Trophoblast cell (in vitro differentiated cells and primary cell): ENCODE measurements at regions not wholly inside any gene's neighbourhood (a gene's known extent, or its start where the extent isn't known, plus 50 kb on each side); places are given as distances from the start of the nearest gene placed in this dataset.

ENCODE experiments used
- DNase-seq, 2 donors: peaks; one replicate each; pipeline ENCODE4 v3.0.0-alpha.2; 2016
- H2AFZ ChIP-seq: 2 replicates; pipeline ENCODE4 v1.6.1; 2013; ENCODE audit warnings: low read length, moderate library complexity, mild to moderate bottlenecking; ENCODE audit not compliant: insufficient read depth, poor library complexity
- H2AK5ac ChIP-seq: 2 replicates; pipeline ENCODE4 v1.6.1; 2013; ENCODE audit warnings: mild to moderate bottlenecking, low read length
- H2BK120ac ChIP-seq: 2 replicates; pipeline ENCODE4 v1.6.1; 2013; ENCODE audit warnings: low read length, mild to moderate bottlenecking, moderate library complexity; ENCODE audit not compliant: insufficient read depth, poor library complexity
- H2BK12ac ChIP-seq: 2 replicates; pipeline ENCODE4 v1.6.1; 2013; ENCODE audit warnings: mild to moderate bottlenecking, low read length, moderate library complexity
- H2BK5ac ChIP-seq: 2 replicates; pipeline ENCODE4 v1.6.1; 2013; ENCODE audit warnings: low read length, low read depth, moderate library complexity, mild to moderate bottlenecking; ENCODE audit not compliant: poor library complexity
- H3K14ac ChIP-seq: 2 replicates; pipeline ENCODE4 v1.6.1; 2013; ENCODE audit warnings: mild to moderate bottlenecking, low read length
- H3K18ac ChIP-seq: 2 replicates; pipeline ENCODE4 v1.6.1; 2013; ENCODE audit warnings: mild to moderate bottlenecking, low read length
- H3K23ac ChIP-seq: 2 replicates; pipeline ENCODE4 v1.6.1; 2013; ENCODE audit warnings: low read length
- H3K27ac ChIP-seq: 2 replicates; pipeline ENCODE4 v1.5.1; 2013; ENCODE audit warnings: low read depth, mild to moderate bottlenecking, inconsistent platforms, low read length, moderate library complexity
- H3K27me3 ChIP-seq: 2 replicates; pipeline ENCODE4 v1.6.1; 2013; ENCODE audit warnings: inconsistent platforms, mild to moderate bottlenecking, low read length, moderate library complexity; ENCODE audit not compliant: insufficient read depth
- H3K36me3 ChIP-seq, 2 experiments: 1 replicate in 1 of 2; 2 replicates in 1 of 2; pipeline ENCODE4 v1.6.1; 2013; ENCODE audit warnings: low read length in 2 of 2, mild to moderate bottlenecking in 2 of 2, moderate library complexity in 1 of 2; ENCODE audit not compliant: insufficient read depth in 2 of 2, control insufficient read depth in 1 of 2
- H3K4ac ChIP-seq: 2 replicates; pipeline ENCODE4 v1.6.1; 2013; ENCODE audit warnings: low read depth, mild to moderate bottlenecking, low read length, moderate library complexity
- H3K4me1 ChIP-seq, 2 experiments: 1 replicate in 1 of 2; 2 replicates in 1 of 2; pipeline ENCODE4 v1.6.1; 2013; ENCODE audit warnings: low read length in 2 of 2, mild to moderate bottlenecking in 2 of 2, moderate library complexity in 1 of 2; ENCODE audit not compliant: insufficient read depth in 2 of 2, control insufficient read depth in 1 of 2
- H3K4me2 ChIP-seq: 2 replicates; pipeline ENCODE4 v1.6.1; 2013; ENCODE audit warnings: inconsistent platforms, mild to moderate bottlenecking, low read length, moderate library complexity
- H3K4me3 ChIP-seq: 2 replicates; pipeline ENCODE4 v1.5.1; 2013; ENCODE audit warnings: mild to moderate bottlenecking, low read depth, low read length, inconsistent platforms
- H3K79me1 ChIP-seq: one replicate; pipeline ENCODE4 v1.6.1; 2013; ENCODE audit warnings: low read length
- H3K79me2 ChIP-seq: 2 replicates; pipeline ENCODE4 v1.6.1; 2013; ENCODE audit warnings: low read length, mild to moderate bottlenecking; ENCODE audit not compliant: control insufficient read depth, insufficient read depth, poor library complexity
- H3K9ac ChIP-seq: 2 replicates; pipeline ENCODE4 v1.6.1; 2013; ENCODE audit warnings: mild to moderate bottlenecking, low read length
- H3K9me3 ChIP-seq: 2 replicates; pipeline ENCODE4 v1.6.1; 2013; ENCODE audit warnings: low read depth, mild to moderate bottlenecking, control low read depth, inconsistent platforms, low read length; ENCODE audit not compliant: insufficient read depth
- H4K12ac ChIP-seq: 2 replicates; pipeline ENCODE4 v1.6.1; 2013; ENCODE audit warnings: low read depth, mild to moderate bottlenecking, low read length, moderate library complexity
- H4K8ac ChIP-seq: 2 replicates; pipeline ENCODE4 v1.6.1; 2013; ENCODE audit warnings: low read depth, mild to moderate bottlenecking, low read length, moderate library complexity
- H4K91ac ChIP-seq: one replicate; pipeline ENCODE4 v1.6.1; 2013; ENCODE audit warnings: low read depth, mild to moderate bottlenecking, low read length, moderate library complexity
- WGBS: extraction: QIAGEN DNeasy Blood & Tissue Kit; methylation state at CpG from one replicate; pipeline ENCODE4 v1.1.7; 2013; ENCODE audit warnings: missing lambda C conversion rate; ENCODE audit not compliant: insufficient read length, insufficient coverage; ENCODE audit errors: extremely low coverage; 5-methylcytosine and 5-hydroxymethylcytosine counted together

DNA sequence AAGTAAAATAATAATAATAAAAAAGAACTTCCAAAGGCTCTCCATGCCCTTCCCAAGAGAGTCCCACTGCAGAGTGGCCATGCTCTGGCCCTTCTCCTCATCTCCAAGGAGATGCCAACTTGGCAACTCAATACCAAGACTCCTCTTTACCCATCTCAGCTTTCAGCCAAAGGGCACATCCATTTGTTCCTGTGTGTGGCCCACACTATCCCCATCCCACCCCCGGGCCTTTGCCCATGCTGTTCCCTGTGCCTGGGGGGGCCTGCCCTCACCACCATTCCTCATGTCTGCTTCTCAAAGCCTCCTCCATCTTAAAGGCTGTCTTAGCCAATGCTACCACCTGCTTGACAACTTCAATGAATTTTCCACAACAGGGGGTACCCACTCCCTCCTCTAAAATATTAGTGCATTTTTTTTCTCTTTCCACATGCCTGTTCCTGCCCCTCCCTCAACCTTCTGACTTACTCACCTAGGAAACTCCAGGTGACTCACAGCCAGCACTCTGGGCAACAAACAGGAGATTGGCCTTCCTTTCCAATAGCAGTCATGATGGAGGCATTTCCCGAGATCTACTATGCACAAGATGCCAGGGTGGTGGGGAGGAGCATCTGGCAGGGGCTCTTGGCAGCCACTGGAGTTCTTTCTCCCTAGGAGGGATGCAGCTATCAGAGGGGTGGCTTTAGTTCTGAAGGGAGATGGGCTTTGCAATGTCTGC, 109.4 kb upstream of the SMAD3 start:
- Histone ChIP-seq H2AFZ (no peak overlapping the region), H3K4me3 (no peak overlapping the region)

GRCh38 chr15:66956672-66957430, 108.6 kb upstream of the SMAD3 start:
- WGBS: no CpG with 5 or more reads among the region's 9 CpGs

More for the DNA sequence above, 109.4 kb upstream of the SMAD3 start:
- Histone ChIP-seq H3K27me3 (no peaks in the 10 kb centered on the region), H3K4ac (no peak overlapping the region), H3K36me3 (no peaks in the 10 kb centered on the region), H3K9me3 (no peaks in the 10 kb centered on the region), H4K12ac (no peak overlapping the region), H3K27ac (no peak overlapping the region), H4K8ac (no peak overlapping the region), H3K18ac (no peak overlapping the region), H4K91ac (no peak overlapping the region), H3K79me2 (no peaks in the 10 kb centered on the region), H3K9ac (no peak overlapping the region), H2AK5ac (no peak overlapping the region), H3K4me2 (no peak overlapping the region), H3K14ac (no peak overlapping the region), H3K79me1 (peaks cover 2% of the 10 kb centered on the region), H3K4me1 (peaks cover 21 to 22% of the 10 kb centered on the region in 2 experiments), H2BK12ac (no peak overlapping the region), H2BK120ac (no peak overlapping the region), H2BK5ac (no peak overlapping the region), H3K23ac (no peak overlapping the region)
- no CpG with 5 or more reads among the region's 2 CpGs for WGBS
- DNase-seq: peak; percentile 80 to 89

DNA sequence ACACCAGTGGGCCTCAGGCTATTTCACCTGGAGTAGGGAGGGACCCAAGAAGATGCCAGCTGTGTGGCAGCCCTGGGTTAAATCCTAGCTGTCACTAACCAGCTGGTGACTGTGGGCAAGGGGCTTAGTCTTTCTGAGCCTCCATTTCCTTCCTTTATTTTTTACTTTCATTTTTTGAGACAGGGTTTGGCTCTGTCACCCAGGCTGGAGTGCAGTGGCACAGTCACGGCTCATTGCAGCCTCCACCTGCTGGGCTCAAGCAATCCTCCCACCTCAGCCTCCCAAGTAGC, 108.0 kb upstream of the SMAD3 start:
- DNase-seq: no peak
- H3K36me3 ChIP-seq: no peaks in the 10 kb centered on the region
- no CpG with 5 or more reads among the region's 1 CpG for WGBS
- no peak overlapping the region for H3K4ac ChIP-seq
- H4K12ac ChIP-seq: no peak overlapping the region
- H3K18ac ChIP-seq: no peak overlapping the region
- H3K23ac ChIP-seq: no peak overlapping the region
- no peaks in the 10 kb centered on the region for H3K27me3 ChIP-seq
- H4K8ac ChIP-seq: no peak overlapping the region
- H3K9me3 ChIP-seq: no peaks in the 10 kb centered on the region
- peaks cover 21 to 22% of the 10 kb centered on the region in 2 experiments for H3K4me1 ChIP-seq
- H2BK12ac ChIP-seq: no peak overlapping the region
- H4K91ac ChIP-seq: no peak overlapping the region
- no peak overlapping the region for H2BK5ac ChIP-seq
- no peak overlapping the region for H3K14ac ChIP-seq
- no peak overlapping the region for H3K4me3 ChIP-seq
- no peak overlapping the region for H3K4me2 ChIP-seq
- H2AFZ ChIP-seq: no peak overlapping the region
- H3K27ac ChIP-seq: no peak overlapping the region
- H3K9ac ChIP-seq: no peak overlapping the region
- no peaks in the 10 kb centered on the region for H3K79me2 ChIP-seq
- H3K79me1 ChIP-seq: peaks cover 2% of the 10 kb centered on the region
- H2BK120ac ChIP-seq: no peak overlapping the region
- no peak overlapping the region for H2AK5ac ChIP-seq

More at GRCh38 chr15:66956672-66957430, 108.6 kb upstream of the SMAD3 start:
- Histone ChIP-seq H3K36me3 (no peaks in the 10 kb centered on the region), H2BK5ac (no peak overlapping the region), H3K14ac (peak overlapping the region; percentile 7), H3K27ac (no peak overlapping the region), H3K23ac (no peak overlapping the region), H3K9me3 (no peaks in the 10 kb centered on the region), H3K27me3 (no peaks in the 10 kb centered on the region), H3K18ac (no peak overlapping the region), H2BK120ac (no peak overlapping the region), H3K4ac (no peak overlapping the region), H4K8ac (no peak overlapping the region), H3K9ac (no peak overlapping the region), H3K79me2 (no peaks in the 10 kb centered on the region), H4K91ac (no peak overlapping the region), H3K4me3 (no peak overlapping the region), H2AK5ac (peak overlapping the region; percentile 7), H4K12ac (no peak overlapping the region), H3K79me1 (peaks cover 2% of the 10 kb centered on the region), H2AFZ (no peak overlapping the region), H3K4me1 (peaks cover 21 to 22% of the 10 kb centered on the region in 2 experiments), H2BK12ac (no peak overlapping the region), H3K4me2 (no peak overlapping the region)
- DNase-seq: peak; percentile 62 to 75

DNA sequence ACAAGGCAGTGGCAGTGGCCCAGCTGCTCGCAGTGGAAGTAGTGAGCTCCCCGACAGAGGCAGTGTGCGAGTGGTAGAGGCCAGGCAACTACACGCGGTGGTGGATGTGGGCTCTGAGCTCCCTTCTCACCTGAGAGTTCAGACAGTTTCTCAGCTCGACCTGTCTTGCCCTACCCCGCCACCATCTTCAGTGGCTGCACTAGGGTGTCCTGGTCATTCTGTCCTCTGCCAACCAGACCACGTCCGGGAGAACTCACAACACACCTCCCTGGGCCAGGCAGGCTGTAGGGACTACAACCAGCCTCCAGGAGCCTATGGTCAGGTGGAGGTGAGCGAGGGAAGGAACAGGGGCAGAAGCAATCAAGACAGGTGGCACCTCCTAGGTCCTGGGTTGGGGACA, 106.3 kb upstream of the SMAD3 start:
- Histone ChIP-seq H3K14ac (peak overlapping the region; percentile 29), H3K4me2 (no peak overlapping the region), H3K18ac (no peak overlapping the region), H2BK12ac (no peak overlapping the region), H3K4me1 (peaks cover 9 to 11% of the 10 kb centered on the region in 2 experiments), H2AK5ac (peak overlapping the region; percentile 49), H4K8ac (no peak overlapping the region), H3K27me3 (no peaks in the 10 kb centered on the region), H3K9me3 (no peaks in the 10 kb centered on the region), H3K23ac (no peak overlapping the region), H3K9ac (no peak overlapping the region), H2BK120ac (no peak overlapping the region), H3K4me3 (no peak overlapping the region), H3K79me1 (no peaks in the 10 kb centered on the region), H3K27ac (no peak overlapping the region), H4K12ac (no peak overlapping the region), H2AFZ (no peak overlapping the region), H4K91ac (peak overlapping the region; percentile 4), H3K36me3 (no peaks in the 10 kb centered on the region), H2BK5ac (no peak overlapping the region), H3K4ac (no peak overlapping the region), H3K79me2 (no peaks in the 10 kb centered on the region)
- WGBS: no CpG with 5 or more reads among the region's 10 CpGs
- DNase-seq: no peak
